HEK293 (cell line): ENCODE measurements at regions not wholly inside any gene's neighbourhood (a gene's known extent, or its start where the extent isn't known, plus 50 kb on each side); places are given as distances from the start of the nearest gene placed in this dataset.

Source experiments
- CTCF ChIA-PET: fragments of 350-600 bp; formaldehyde crosslinking; extraction: SDS; loops from one replicate; lab custom pipeline; 2021; ENCODE audit warnings: antibody characterized with exemption; lab: Yijun Ruan, JAX
- POLR2A ChIA-PET: fragments of 300-600 bp; formaldehyde crosslinking; extraction: SDS; loops from one replicate; lab custom pipeline; 2020; ENCODE audit warnings: antibody characterized with exemption, inconsistent platforms; lab: Yijun Ruan, JAX
- H3K27ac ChIP-seq: fragments of 200-500 bp; sonication (Bioruptor generic); 2 replicates; pipeline ENCODE4 v1.5.1; 2014; ENCODE audit warnings: low read depth, low read length, control low read depth, inconsistent platforms; ENCODE audit errors: extremely low read depth
- H3K36me3 ChIP-seq, 2 experiments: fragments of 200-500 bp in 1 of 2; sonication (Bioruptor generic) in 1 of 2; 1 replicate in 1 of 2; 2 replicates in 1 of 2; pipeline ENCODE4 v1.5.1; 2014 to 2017; ENCODE audit warnings: inconsistent platforms in 2 of 2, low read length in 2 of 2; ENCODE audit not compliant: control insufficient read depth in 2 of 2, insufficient read depth in 1 of 2
- H3K4me1 ChIP-seq: fragments of 200-500 bp; sonication (Bioruptor generic); 2 replicates; pipeline ENCODE4 v1.5.1; 2014; ENCODE audit warnings: mild to moderate bottlenecking, low read length, inconsistent platforms; ENCODE audit not compliant: control insufficient read depth, insufficient read depth
- H3K4me3 ChIP-seq: 2 replicates; pipeline ENCODE4 v1.5.1; 2011; ENCODE audit warnings: low read depth, mild to moderate bottlenecking, control low read depth, low read length, moderate library complexity
- H3K9me3 ChIP-seq: fragments of 200-500 bp; sonication (Bioruptor generic); 2 replicates; pipeline ENCODE4 v1.5.1; 2014; ENCODE audit warnings: low read depth, low read length, inconsistent platforms; ENCODE audit not compliant: control insufficient read depth, insufficient read depth
- KLF1 ChIP-seq: fragments of 450-650 bp; formaldehyde crosslinking; IDR thresholded peaks from 2 replicates; pipeline ENCODE4 v1.5.1; 2016; ENCODE audit warnings: missing biosample characterization, missing genetic modification characterization
- KLF10 ChIP-seq: fragments of 450-650 bp; IDR thresholded peaks from 2 replicates; pipeline ENCODE4 v1.5.1; 2018; ENCODE audit warnings: missing biosample characterization, mild to moderate bottlenecking, missing genetic modification characterization
- KLF7 ChIP-seq: fragments of 450-650 bp; formaldehyde crosslinking; IDR thresholded peaks from 2 replicates; pipeline ENCODE4 v1.5.1; 2016; ENCODE audit warnings: missing biosample characterization, missing genetic modification characterization, borderline replicate concordance
- OSR2 ChIP-seq: fragments of 450-650 bp; formaldehyde crosslinking; IDR thresholded peaks from 2 replicates; pipeline ENCODE4 v1.5.1; 2016; ENCODE audit warnings: missing biosample characterization, missing genetic modification characterization
- SETDB1 ChIP-seq: IDR thresholded peaks from one replicate; pipeline ENCODE4 v1.6.1; 2017; ENCODE audit warnings: mild to moderate bottlenecking, low read length, moderate library complexity, mixed read lengths; ENCODE audit not compliant: insufficient read length
- SP7 ChIP-seq: fragments of 450-650 bp; formaldehyde crosslinking; IDR thresholded peaks from 2 replicates; pipeline ENCODE4 v1.5.1; 2016; ENCODE audit warnings: missing biosample characterization, missing genetic modification characterization
- YY2 ChIP-seq: fragments of 450-650 bp; formaldehyde crosslinking; IDR thresholded peaks from 2 replicates; pipeline ENCODE4 v1.5.1; 2016; ENCODE audit warnings: missing biosample characterization, missing genetic modification characterization
- ZBTB8A ChIP-seq: fragments of 450-650 bp; formaldehyde crosslinking; IDR thresholded peaks from 2 replicates; pipeline ENCODE4 v1.5.1; 2016; ENCODE audit warnings: missing biosample characterization, missing genetic modification characterization
- ZFP37 ChIP-seq: fragments of 450-650 bp; formaldehyde crosslinking; IDR thresholded peaks from 2 replicates; pipeline ENCODE4 v1.5.1; 2016; ENCODE audit warnings: missing biosample characterization, missing genetic modification characterization
- ZFP41 ChIP-seq: fragments of 450-650 bp; formaldehyde crosslinking; IDR thresholded peaks from 2 replicates; pipeline ENCODE4 v1.5.1; 2016; ENCODE audit warnings: missing biosample characterization, missing genetic modification characterization, borderline replicate concordance
- ZNF140 ChIP-seq: fragments of 450-650 bp; formaldehyde crosslinking; IDR thresholded peaks from 2 replicates; pipeline ENCODE4 v1.5.1; 2016; ENCODE audit warnings: missing biosample characterization, missing genetic modification characterization
- ZNF2 ChIP-seq: fragments of 450-650 bp; formaldehyde crosslinking; IDR thresholded peaks from 2 replicates; pipeline ENCODE4 v1.5.1; 2016; ENCODE audit warnings: missing biosample characterization, missing genetic modification characterization
- ZNF311 ChIP-seq: fragments of 450-650 bp; formaldehyde crosslinking; IDR thresholded peaks from 2 replicates; pipeline ENCODE4 v1.5.1; 2017; ENCODE audit warnings: missing biosample characterization, missing genetic modification characterization, borderline replicate concordance
- ZNF518A ChIP-seq: fragments of 450-650 bp; formaldehyde crosslinking; conservative IDR thresholded peaks from 2 replicates; pipeline ENCODE4 v1.5.1; 2016; ENCODE audit warnings: low read depth, missing biosample characterization, missing genetic modification characterization
- ZNF610 ChIP-seq: fragments of 450-650 bp; formaldehyde crosslinking; IDR thresholded peaks from 2 replicates; pipeline ENCODE4 v1.5.1; 2016; ENCODE audit warnings: missing biosample characterization, missing genetic modification characterization, borderline replicate concordance
- ZNF621 ChIP-seq: fragments of 450-650 bp; formaldehyde crosslinking; IDR thresholded peaks from 2 replicates; pipeline ENCODE4 v1.5.1; 2017; ENCODE audit warnings: missing biosample characterization, missing genetic modification characterization
- ZSCAN30 ChIP-seq: fragments of 450-650 bp; IDR thresholded peaks from 2 replicates; pipeline ENCODE4 v1.5.1; 2018; ENCODE audit warnings: missing biosample characterization, mild to moderate bottlenecking, missing genetic modification characterization, moderate library complexity

DNA sequence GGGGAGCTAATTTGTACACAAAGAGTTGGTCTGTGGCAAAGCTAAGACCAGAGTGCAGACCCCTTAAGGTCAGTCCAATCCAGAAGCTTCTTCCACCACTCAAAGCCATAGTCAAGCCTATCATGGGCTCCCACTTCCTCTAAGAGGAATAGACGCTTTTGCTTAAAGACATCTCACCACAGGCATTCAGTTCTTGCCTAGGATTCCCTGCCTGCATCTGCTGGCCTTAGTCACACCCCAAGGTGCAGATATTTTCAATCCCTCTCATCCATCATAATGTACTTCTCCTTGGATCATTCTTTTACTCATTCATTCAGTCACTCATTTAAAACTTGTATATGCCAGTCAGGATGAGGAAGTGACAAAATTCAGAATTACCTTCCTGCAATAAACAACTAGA lies 179.6 kb upstream of the STT3B start:
- ChIA-PET POLR2A (no interaction called here), CTCF (no interaction called here)
- Histone ChIP-seq H3K9me3 (no peaks in the 10 kb centered on the region), H3K27ac (no peak overlapping the region), H3K4me3 (no peak overlapping the region)
- TF ChIP-seq ZNF518A (tag by site-specific recombination) (no peak), KLF7 (tag by site-specific recombination) (no peak), KLF1 (tag by site-specific recombination) (no peak), OSR2 (tag by site-specific recombination) (no peak), ZFP37 (tag by site-specific recombination) (no peak), ZSCAN30 (tag by site-specific recombination) (no peak), KLF10 (no peak)
- TF ChIP-seq, all 188 proteins: peak for 0
- no peaks in the 10 kb centered on the region for H3K4me1 ChIP-seq
- H3K36me3 ChIP-seq, result no peaks in the 10 kb centered on the region

GRCh38 chr3:31354373-31354772 lies 178.4 kb upstream of the STT3B start:
- Histone ChIP-seq H3K27ac (no peak overlapping the region), H3K4me3 (no peak overlapping the region), H3K4me1 (no peaks in the 10 kb centered on the region), H3K36me3 (no peaks in the 10 kb centered on the region), H3K9me3 (no peaks in the 10 kb centered on the region)
- CTCF ChIA-PET, result interaction anchor here (0.6 kb wide), 1 partner anchor 16 kb away, joined by 3 read pairs; no protein-coding TSS in a partner anchor
- TF ChIP-seq SP7 (no peak), ZNF140 (tag by site-specific recombination) (no peak), ZNF2 (no peak)
- POLR2A ChIA-PET, result no interaction called here

GRCh38 chr3:31355807-31356206 lies 176.9 kb upstream of the STT3B start:
- Histone ChIP-seq H3K36me3 (no peaks in the 10 kb centered on the region), H3K4me3 (no peak overlapping the region), H3K4me1 (no peaks in the 10 kb centered on the region), H3K9me3 (no peaks in the 10 kb centered on the region), H3K27ac (no peak overlapping the region)
- CTCF ChIA-PET, result interaction anchor here (0.6 kb wide), 1 partner anchor 8 kb away, joined by 3 read pairs; no protein-coding TSS in a partner anchor
- TF ChIP-seq ZFP41 (tag by site-specific recombination) (no peak), ZNF621 (no peak), ZBTB8A (tag by site-specific recombination) (no peak), ZNF610 (tag by site-specific recombination) (no peak)
- POLR2A ChIA-PET, result no interaction called here

GRCh38 chr3:31356941-31357340 lies 175.8 kb upstream of the STT3B start:
- TF ChIP-seq YY2, result no peak
- TF ChIP-seq SETDB1, result peak; percentile 36
- no peak for TF ChIP-seq ZNF311
- TF ChIP-seq, all 188 proteins: peak for 1
- Histone ChIP-seq H3K27ac (no peak overlapping the region), H3K4me1 (no peaks in the 10 kb centered on the region), H3K36me3 (no peaks in the 10 kb centered on the region), H3K9me3 (no peaks in the 10 kb centered on the region), H3K4me3 (no peak overlapping the region)
- ChIA-PET CTCF (no interaction called here), POLR2A (no interaction called here)
